PC-3 (cell line): ENCODE measurements at regions not wholly inside any gene's neighbourhood (a gene's known extent, or its start where the extent isn't known, plus 50 kb on each side); places are given as distances from the start of the nearest gene placed in this dataset. TPM values are rescaled to one million over a fixed set of nuclear protein-coding genes. Genes with fewer than 3 reads are reported as not detected.

Source experiments
- microRNA-seq: library from miRNA; unstranded; fragments of <30 nt; microRNA quantifications from one replicate; pipeline ENCODE4 v1.1.0, GENCODE V29; 2020; ENCODE audit not compliant: unreplicated experiment

Small RNAs in the stretch of these regions (microRNA-seq; reads per million reads assigned to microRNA genes)
- not detected for gene MIR5197
